ENCODE measurements at regions not wholly inside any gene's neighbourhood (a gene's known extent, or its start where the extent isn't known, plus 50 kb on each side); places are given as distances from the start of the nearest gene placed in this dataset.

DNA sequence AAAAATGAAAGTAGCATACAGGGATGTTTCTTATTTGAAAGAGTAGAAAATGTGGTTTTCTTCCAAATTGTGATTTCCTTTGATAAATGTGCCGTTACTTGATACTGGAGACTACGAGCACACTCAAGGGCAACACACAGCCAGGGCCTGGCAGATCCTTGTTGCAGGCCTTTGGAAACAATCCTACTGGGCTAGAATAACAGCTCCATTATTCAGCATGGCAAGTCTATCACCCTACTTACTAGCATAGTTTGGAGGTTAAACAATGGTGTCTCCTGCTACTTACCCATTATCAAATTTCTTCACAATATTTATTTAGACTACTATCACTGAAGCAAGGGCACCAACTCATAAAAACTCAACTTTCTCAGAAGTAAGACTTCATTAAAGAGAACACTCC, 140.8 kb upstream of the ZNF608 start:
- TF ChIP-seq ZNF274 (IDR thresholded peaks at IDR 0.05; ENCODE audit: low read depth, low read length) = no peak
- no peak for TF ChIP-seq SUZ12 (IDR thresholded peaks at IDR 0.05; ENCODE audit: extremely low read depth, insufficient read depth, insufficient read length)
